ENCODE measurements at regions not wholly inside any gene's neighbourhood (a gene's known extent, or its start where the extent isn't known, plus 50 kb on each side); places are given as distances from the start of the nearest gene placed in this dataset.

- DNase-seq (ENCODE audit: low spot score) = no peak
- Histone ChIP-seq H3K4me1 (ENCODE audit: control insufficient read depth in 4 of 4, insufficient read depth in 4 of 4, low read length in 3 of 4) (no peaks in the 10 kb centered on the region), H3K9me3 (ENCODE audit: control insufficient read depth in 4 of 4, low read length in 3 of 4) (peaks cover 0 to 15% (median 7%) of the 10 kb centered on the region in 4 donors), H3K27me3 (ENCODE audit: control insufficient read depth in 4 of 4, insufficient read depth in 4 of 4, low read length in 3 of 4) (no peaks in the 10 kb centered on the region), H3K27ac (ENCODE audit: low read depth in 1 of 2, low read length in 2 of 2) (no peak overlapping the region), H3K9ac (ENCODE audit: low read depth in 1 of 2, low read length in 2 of 2) (no peak overlapping the region), H3K36me3 (ENCODE audit: control insufficient read depth in 4 of 4, insufficient read depth in 3 of 4, low read depth in 1 of 4, low read length in 3 of 4) (no peaks in the 10 kb centered on the region), H3K4me3 (ENCODE audit: low read depth in 1 of 3, low read length in 3 of 3) (no peak overlapping the region)
- TF ChIP-seq JUND (IDR thresholded peaks at IDR 0.05) (no peak), FOXA2 (IDR thresholded peaks at IDR 0.05) (no peak), FOXA1 (IDR thresholded peaks at IDR 0.05) (no peak), HNF4A (conservative IDR thresholded peaks at IDR 0.05) (no peak), NR2F2 (IDR thresholded peaks at IDR 0.05) (no peak), HNF4G (IDR thresholded peaks at IDR 0.05) (no peak)
These were observed 469.0 kb downstream of the RWDD3 start for GRCh38 chr1:95703046-95703445.

GRCh38 chr1:95716097-95716496, 482.1 kb downstream of the RWDD3 start:
- Histone ChIP-seq H3K4me3 (ENCODE audit: low read depth in 1 of 3, low read length in 3 of 3) (no peak overlapping the region), H3K27ac (ENCODE audit: low read depth in 1 of 2, low read length in 2 of 2) (no peak overlapping the region), H3K4me1 (ENCODE audit: control insufficient read depth in 4 of 4, insufficient read depth in 4 of 4, low read length in 3 of 4) (no peaks in the 10 kb centered on the region), H3K9ac (ENCODE audit: low read depth in 1 of 2, low read length in 2 of 2) (no peak overlapping the region), H3K36me3 (ENCODE audit: control insufficient read depth in 4 of 4, insufficient read depth in 3 of 4, low read depth in 1 of 4, low read length in 3 of 4) (no peaks in the 10 kb centered on the region), H3K9me3 (ENCODE audit: control insufficient read depth in 4 of 4, low read length in 3 of 4) (no peaks in the 10 kb centered on the region), H3K27me3 (ENCODE audit: control insufficient read depth in 4 of 4, insufficient read depth in 4 of 4, low read length in 3 of 4) (no peaks in the 10 kb centered on the region)
- no peak for DNase-seq (ENCODE audit: low spot score)
- 80% methylated on average over 3 of the region's 3 CpGs for WGBS
- TF ChIP-seq HNF4G (IDR thresholded peaks at IDR 0.05) (no peak), GABPA (IDR thresholded peaks at IDR 0.05 in 1 of 2, conservative IDR thresholded peaks at IDR 0.05 in 1 of 2) (no peak), JUND (IDR thresholded peaks at IDR 0.05) (no peak), FOXA1 (IDR thresholded peaks at IDR 0.05) (no peak), CTCF (IDR thresholded peaks at IDR 0.05; ENCODE audit: low read depth, low read length, missing input control) (no peak), EGR1 (IDR thresholded peaks at IDR 0.05; ENCODE audit: low read depth in 2 of 2) (no peak), ZBTB33 (IDR thresholded peaks at IDR 0.05) (no peak), RAD21 (IDR thresholded peaks at IDR 0.05) (no peak), REST (IDR thresholded peaks at IDR 0.05) (no peak), FOXA2 (IDR thresholded peaks at IDR 0.05) (no peak), ATF3 (IDR thresholded peaks at IDR 0.05) (no peak), TAF1 (conservative IDR thresholded peaks at IDR 0.05) (no peak), NR2F2 (IDR thresholded peaks at IDR 0.05) (no peak)

Data from liver (tissue), 8 donors.